Peyer's patch (tissue), 4 donors: ENCODE measurements at regions not wholly inside any gene's neighbourhood (a gene's known extent, or its start where the extent isn't known, plus 50 kb on each side); places are given as distances from the start of the nearest gene placed in this dataset.

Experiments
- DNase-seq, 3 donors: peaks; one replicate each; pipeline ENCODE4 v3.0.0-alpha.2; 2017 to 2019
- H3K27ac ChIP-seq, 4 donors: fragments of 200-600 bp; sonication (generic); one replicate each; pipeline ENCODE4 v1.5.1; 2016 to 2019
- H3K27me3 ChIP-seq, 2 donors: fragments of 200-600 bp; sonication (generic); one replicate each; pipeline ENCODE4 v1.5.1; 2019
- H3K36me3 ChIP-seq, 3 donors: fragments of 200-600 bp; sonication (generic); one replicate each; pipeline ENCODE4 v1.5.1; 2016 to 2019
- H3K4me1 ChIP-seq, 4 donors: fragments of 200-600 bp; sonication (generic); one replicate each; pipeline ENCODE4 v1.5.1; 2016 to 2019
- H3K4me3 ChIP-seq, 4 donors: fragments of 200-600 bp; sonication (generic); 1 replicate in 3 of 4; 2 replicates in 1 of 4; pipeline ENCODE4 v1.5.1; 2016 to 2019; ENCODE audit warnings: mild to moderate bottlenecking in 1 of 4
- H3K9me3 ChIP-seq, 4 donors: fragments of 200-600 bp; sonication (generic); one replicate each; pipeline ENCODE4 v1.5.1; 2016 to 2019; ENCODE audit warnings: mild to moderate bottlenecking in 1 of 4
- POLR2A ChIP-seq, 2 donors: fragments of 450-650 bp; IDR thresholded peaks; one replicate each; pipeline ENCODE4 v1.5.1; 2017; ENCODE audit warnings: antibody characterized with exemption in 2 of 2, mild to moderate bottlenecking in 2 of 2, moderate library complexity in 2 of 2
- small RNA-seq, 2 donors: library from RNA; depleted of rRNA; stranded (forward); fragments of <200 nt; gene quantifications; one replicate each; pipeline ENCODE3, GENCODE V24; 2016
- TF ChIP-seq, protein P1 (sequence below), 6 experiments: fragments of 450-650 bp in 4 of 6; fragments of 200-600 bp in 2 of 6; sonication (generic) in 1 of 6; IDR thresholded peaks; one replicate each; pipeline ENCODE4 v1.5.1; 2017 to 2019; ENCODE audit warnings: antibody characterized with exemption in 6 of 6, mild to moderate bottlenecking in 3 of 6, moderate library complexity in 1 of 6

DNA sequence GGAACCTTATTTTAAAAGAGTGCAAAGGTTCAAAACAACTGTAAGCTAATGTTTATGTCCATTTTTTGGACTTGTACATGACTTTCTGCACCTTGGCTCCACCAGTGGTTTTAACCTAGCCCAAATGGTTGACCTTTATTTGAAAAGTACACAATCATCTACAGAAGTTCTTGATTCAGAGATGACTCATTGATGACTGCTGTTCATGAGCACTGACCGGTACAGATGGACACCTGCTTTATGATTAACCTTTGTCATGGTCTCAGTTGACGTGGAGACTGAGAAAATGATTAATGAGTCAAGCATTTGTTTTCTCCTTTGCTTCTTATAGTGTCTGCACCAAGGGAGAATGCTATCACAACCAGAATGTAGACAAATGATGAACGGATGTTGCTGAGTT lies 55.7 kb upstream of the PTER start:
- H3K4me1 ChIP-seq: no peaks in the 10 kb centered on the region
- DNase-seq: no peak
- no peak overlapping the region for H3K4me3 ChIP-seq
- TF ChIP-seq, protein P1, sequence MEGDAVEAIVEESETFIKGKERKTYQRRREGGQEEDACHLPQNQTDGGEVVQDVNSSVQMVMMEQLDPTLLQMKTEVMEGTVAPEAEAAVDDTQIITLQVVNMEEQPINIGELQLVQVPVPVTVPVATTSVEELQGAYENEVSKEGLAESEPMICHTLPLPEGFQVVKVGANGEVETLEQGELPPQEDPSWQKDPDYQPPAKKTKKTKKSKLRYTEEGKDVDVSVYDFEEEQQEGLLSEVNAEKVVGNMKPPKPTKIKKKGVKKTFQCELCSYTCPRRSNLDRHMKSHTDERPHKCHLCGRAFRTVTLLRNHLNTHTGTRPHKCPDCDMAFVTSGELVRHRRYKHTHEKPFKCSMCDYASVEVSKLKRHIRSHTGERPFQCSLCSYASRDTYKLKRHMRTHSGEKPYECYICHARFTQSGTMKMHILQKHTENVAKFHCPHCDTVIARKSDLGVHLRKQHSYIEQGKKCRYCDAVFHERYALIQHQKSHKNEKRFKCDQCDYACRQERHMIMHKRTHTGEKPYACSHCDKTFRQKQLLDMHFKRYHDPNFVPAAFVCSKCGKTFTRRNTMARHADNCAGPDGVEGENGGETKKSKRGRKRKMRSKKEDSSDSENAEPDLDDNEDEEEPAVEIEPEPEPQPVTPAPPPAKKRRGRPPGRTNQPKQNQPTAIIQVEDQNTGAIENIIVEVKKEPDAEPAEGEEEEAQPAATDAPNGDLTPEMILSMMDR (IDR thresholded peaks at IDR 0.05): no peak
- no peak for TF ChIP-seq POLR2A (IDR thresholded peaks at IDR 0.05)
- H3K36me3 ChIP-seq: no peaks in the 10 kb centered on the region
- no peaks in the 10 kb centered on the region for H3K9me3 ChIP-seq
- no peaks in the 10 kb centered on the region for H3K27me3 ChIP-seq
- no peak overlapping the region for H3K27ac ChIP-seq

GRCh38 chr10:16384021-16384420 lies 52.8 kb upstream of the PTER start:
- Histone ChIP-seq H3K9me3 (no peaks in the 10 kb centered on the region), H3K27ac (no peak overlapping the region), H3K4me3 (no peak overlapping the region), H3K36me3 (no peaks in the 10 kb centered on the region), H3K27me3 (no peaks in the 10 kb centered on the region), H3K4me1 (no peaks in the 10 kb centered on the region)
- TF ChIP-seq, protein P1 (IDR thresholded peaks at IDR 0.05): no peak
- TF ChIP-seq POLR2A (IDR thresholded peaks at IDR 0.05): no peak
- DNase-seq: no peak

DNA sequence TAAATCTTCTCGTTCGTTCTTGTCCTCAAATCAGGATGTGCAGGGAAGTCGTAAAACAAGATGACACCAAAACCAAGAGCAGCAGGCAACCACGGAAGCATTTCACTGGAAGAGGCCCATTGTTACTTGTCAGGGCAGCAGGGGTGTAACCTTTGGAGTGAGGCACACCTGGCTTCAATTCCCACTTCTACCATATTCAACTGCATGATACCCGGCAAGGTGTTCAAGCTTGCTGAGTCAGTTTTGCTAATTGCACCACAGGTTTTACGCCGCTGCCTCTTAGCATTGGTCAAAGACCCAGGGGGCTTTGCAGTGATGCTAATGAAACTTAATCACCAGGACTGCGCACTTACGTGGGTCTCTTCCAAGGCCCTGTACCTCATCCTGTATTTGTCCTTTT lies 50.0 kb upstream of the PTER start:
- Histone ChIP-seq H3K9me3 (no peaks in the 10 kb centered on the region), H3K36me3 (no peaks in the 10 kb centered on the region)

More for the DNA sequence above, 50.0 kb upstream of the PTER start:
- no peak for DNase-seq
- Histone ChIP-seq H3K4me1 (no peaks in the 10 kb centered on the region), H3K27me3 (no peaks in the 10 kb centered on the region), H3K27ac (no peak overlapping the region), H3K4me3 (no peak overlapping the region)
- no peak for TF ChIP-seq POLR2A (IDR thresholded peaks at IDR 0.05)
- TF ChIP-seq, protein P1 (IDR thresholded peaks at IDR 0.05): no peak

Small RNA genes lying in the stretch of these regions (small RNA-seq; reads per million reads assigned to genes)
- gene RF00322 (0 reads per million in 2 donors), gene RNU6-1075P (0 reads per million in 2 donors)
